Neural cell (in vitro differentiated cells): ENCODE measurements at regions not wholly inside any gene's neighbourhood (a gene's known extent, or its start where the extent isn't known, plus 50 kb on each side); places are given as distances from the start of the nearest gene placed in this dataset.

Source experiments
- H2AFZ ChIP-seq: fragments of 200-600, 300-800 bp; sonication (generic), shearing (Covaris generic); 2 replicates; pipeline ENCODE4 v1.6.0; 2014; ENCODE audit warnings: low read depth, mild to moderate bottlenecking, antibody characterized with exemption, low read length, moderate library complexity
- H3F3A ChIP-seq: fragments of 200-600 bp; shearing (Covaris generic); 2 replicates; pipeline ENCODE4 v1.6.1; 2016; ENCODE audit warnings: mild to moderate bottlenecking, moderate library complexity, mixed read lengths, antibody characterized with exemption, low read length; ENCODE audit not compliant: insufficient read depth, poor library complexity, severe bottlenecking
- H3K27ac ChIP-seq: fragments of 200-600, 300-800 bp; sonication (generic), shearing (Covaris generic); 2 replicates; pipeline ENCODE4 v1.5.1; 2014; ENCODE audit warnings: mild to moderate bottlenecking, low read length, moderate library complexity
- H3K27me3 ChIP-seq: fragments of 300-800, 200-600 bp; sonication (generic), shearing (Covaris generic); 2 replicates; pipeline ENCODE4 v1.6.0; 2014; ENCODE audit warnings: mild to moderate bottlenecking, low read depth, low read length, moderate library complexity; ENCODE audit not compliant: insufficient read depth
- H3K36me3 ChIP-seq: fragments of 300-800, 200-600 bp; sonication (generic), shearing (Covaris generic); 2 replicates; pipeline ENCODE4 v1.5.1; 2014; ENCODE audit warnings: mild to moderate bottlenecking, antibody characterized with exemption, low read length, moderate library complexity; ENCODE audit not compliant: insufficient read depth
- H3K4me2 ChIP-seq: fragments of 300-800, 200-600 bp; sonication (generic), shearing (Covaris generic); 2 replicates; pipeline ENCODE4 v1.6.0; 2014; ENCODE audit warnings: mild to moderate bottlenecking, low read length
- H3K4me3 ChIP-seq: fragments of 300-800, 200-600 bp; sonication (generic), shearing (Covaris generic); 2 replicates; pipeline ENCODE4 v1.5.1; 2014; ENCODE audit warnings: mild to moderate bottlenecking, low read length, moderate library complexity
- H3K79me2 ChIP-seq: fragments of 200-600 bp; shearing (Covaris generic); replicated peaks from 2 replicates; pipeline ENCODE4 v1.6.0; 2014; ENCODE audit warnings: mild to moderate bottlenecking, low read length, moderate library complexity; ENCODE audit not compliant: insufficient read depth
- H3K9ac ChIP-seq: fragments of 300-800, 200-600 bp; sonication (generic), shearing (Covaris generic); 2 replicates; pipeline ENCODE4 v1.6.1; 2016; ENCODE audit warnings: mild to moderate bottlenecking, low read length, mixed read lengths
- H3K9me2 ChIP-seq: fragments of 200-600 bp; shearing (Covaris generic); 2 replicates; pipeline ENCODE4 v1.6.1; 2016; ENCODE audit warnings: mild to moderate bottlenecking, low read length, mixed read lengths; ENCODE audit not compliant: insufficient read depth
- H3K9me3 ChIP-seq: fragments of 200-600, 300-800 bp; sonication (generic), shearing (Covaris generic); 2 replicates; pipeline ENCODE4 v1.6.1; 2016; ENCODE audit warnings: mild to moderate bottlenecking, mixed run types, low read length, moderate library complexity, mixed read lengths
- H4K20me1 ChIP-seq: fragments of 200-600 bp; shearing (Covaris generic); 2 replicates; pipeline ENCODE4 v1.6.1; 2016; ENCODE audit warnings: mild to moderate bottlenecking, mixed run types; ENCODE audit not compliant: insufficient read depth
- EP300 ChIP-seq: fragments of 450-650 bp; conservative IDR thresholded peaks from 2 replicates; pipeline ENCODE4 v1.6.1; 2014; ENCODE audit warnings: antibody characterized with exemption, mild to moderate bottlenecking, moderate library complexity; ENCODE audit not compliant: poor library complexity, severe bottlenecking
- EZH2 ChIP-seq: fragments of 200-600, 300-800 bp; shearing (Covaris generic), sonication (generic); IDR thresholded peaks from 2 replicates; pipeline ENCODE4 v1.6.1; 2014; ENCODE audit warnings: antibody characterized with exemption, low read length, borderline replicate concordance, mild to moderate bottlenecking; ENCODE audit not compliant: insufficient read depth, poor library complexity, severe bottlenecking
- MXI1 ChIP-seq: fragments of 450-650 bp; conservative IDR thresholded peaks from 2 replicates; pipeline ENCODE4 v1.6.1; 2014; ENCODE audit warnings: antibody characterized with exemption, mild to moderate bottlenecking; ENCODE audit not compliant: poor library complexity, severe bottlenecking
- POLR2AphosphoS5 ChIP-seq: IDR thresholded peaks from 2 replicates; pipeline ENCODE4 v1.6.1; 2012
- RAD21 ChIP-seq: fragments of 450-650 bp; conservative IDR thresholded peaks from 2 replicates; pipeline ENCODE4 v1.6.1; 2014; ENCODE audit warnings: antibody characterized with exemption, mild to moderate bottlenecking, moderate library complexity
- REST ChIP-seq: IDR thresholded peaks from 2 replicates; pipeline ENCODE4 v1.6.1; 2012; ENCODE audit warnings: borderline replicate concordance
- SMC3 ChIP-seq: fragments of 450-650 bp; conservative IDR thresholded peaks from 2 replicates; pipeline ENCODE4 v1.6.1; 2014; ENCODE audit warnings: antibody characterized with exemption, mild to moderate bottlenecking, moderate library complexity; ENCODE audit not compliant: poor library complexity
- TAF1 ChIP-seq: IDR thresholded peaks from 2 replicates; pipeline ENCODE4 v1.6.1; 2012; ENCODE audit warnings: low read depth
- TF ChIP-seq, protein P1 (sequence below): fragments of 450-650 bp; IDR thresholded peaks from 2 replicates; pipeline ENCODE4 v1.5.1; 2014; ENCODE audit warnings: antibody characterized with exemption, mild to moderate bottlenecking, moderate library complexity; ENCODE audit not compliant: poor library complexity, severe bottlenecking

DNA sequence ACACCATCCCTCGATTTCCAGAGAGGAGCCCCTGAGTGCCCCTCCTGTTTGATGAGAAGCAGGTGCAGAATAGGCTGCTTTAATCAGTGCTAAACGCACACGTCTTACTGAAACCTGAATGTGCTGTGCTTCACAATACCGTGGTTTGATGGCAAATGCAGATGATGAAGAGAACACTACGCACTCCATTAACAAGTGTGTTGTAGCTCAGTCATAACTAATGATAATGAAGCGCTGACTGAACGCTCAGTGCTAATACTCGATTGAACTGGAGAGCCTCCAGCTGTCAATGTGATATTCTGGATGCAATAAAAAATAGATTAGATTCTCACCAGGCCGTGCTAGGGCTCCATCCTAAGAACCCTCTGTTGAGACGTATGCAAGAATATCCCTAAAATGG lies 279.7 kb upstream of the PLPP4 start:
- Histone ChIP-seq H3K27me3 (no peaks in the 10 kb centered on the region), H3F3A (no peaks in the 10 kb centered on the region), H3K9ac (no peak overlapping the region), H3K9me2 (no peaks in the 10 kb centered on the region), H3K4me3 (no peak overlapping the region), H3K9me3 (no peaks in the 10 kb centered on the region), H3K36me3 (no peaks in the 10 kb centered on the region), H3K79me2 (no peaks in the 10 kb centered on the region), H3K27ac (no peak overlapping the region), H3K4me2 (no peak overlapping the region), H4K20me1 (no peaks in the 10 kb centered on the region), H2AFZ (no peak overlapping the region)
- TF ChIP-seq TAF1 = no peak
- no peak for TF ChIP-seq SMC3
- TF ChIP-seq EZH2 = no peak
- no peak for TF ChIP-seq RAD21
- no peak for TF ChIP-seq EP300
- TF ChIP-seq POLR2AphosphoS5 = no peak
- TF ChIP-seq REST = no peak
- TF ChIP-seq, protein P1, sequence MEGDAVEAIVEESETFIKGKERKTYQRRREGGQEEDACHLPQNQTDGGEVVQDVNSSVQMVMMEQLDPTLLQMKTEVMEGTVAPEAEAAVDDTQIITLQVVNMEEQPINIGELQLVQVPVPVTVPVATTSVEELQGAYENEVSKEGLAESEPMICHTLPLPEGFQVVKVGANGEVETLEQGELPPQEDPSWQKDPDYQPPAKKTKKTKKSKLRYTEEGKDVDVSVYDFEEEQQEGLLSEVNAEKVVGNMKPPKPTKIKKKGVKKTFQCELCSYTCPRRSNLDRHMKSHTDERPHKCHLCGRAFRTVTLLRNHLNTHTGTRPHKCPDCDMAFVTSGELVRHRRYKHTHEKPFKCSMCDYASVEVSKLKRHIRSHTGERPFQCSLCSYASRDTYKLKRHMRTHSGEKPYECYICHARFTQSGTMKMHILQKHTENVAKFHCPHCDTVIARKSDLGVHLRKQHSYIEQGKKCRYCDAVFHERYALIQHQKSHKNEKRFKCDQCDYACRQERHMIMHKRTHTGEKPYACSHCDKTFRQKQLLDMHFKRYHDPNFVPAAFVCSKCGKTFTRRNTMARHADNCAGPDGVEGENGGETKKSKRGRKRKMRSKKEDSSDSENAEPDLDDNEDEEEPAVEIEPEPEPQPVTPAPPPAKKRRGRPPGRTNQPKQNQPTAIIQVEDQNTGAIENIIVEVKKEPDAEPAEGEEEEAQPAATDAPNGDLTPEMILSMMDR = no peak
- TF ChIP-seq MXI1 = no peak

DNA sequence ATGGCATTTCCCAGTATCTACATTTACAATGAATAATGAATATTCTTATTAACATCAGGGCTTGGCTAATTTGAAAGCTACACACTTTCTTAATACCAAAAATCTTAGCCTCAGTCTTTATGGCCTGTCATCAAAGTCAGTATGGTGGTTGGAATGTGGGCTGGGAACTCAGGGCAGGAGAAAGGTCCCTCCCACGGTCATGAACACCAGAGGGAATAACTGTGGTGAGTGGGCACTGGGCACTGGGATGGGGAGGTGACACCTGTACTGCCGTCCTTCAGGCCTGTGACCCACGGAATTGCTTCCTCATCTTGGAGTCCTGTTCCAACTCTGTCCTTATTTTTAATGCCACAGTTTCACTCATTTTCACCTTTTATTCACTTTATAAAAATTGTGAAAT lies 276.9 kb upstream of the PLPP4 start:
- Histone ChIP-seq H4K20me1 (no peaks in the 10 kb centered on the region), H3K79me2 (no peaks in the 10 kb centered on the region), H3K9me2 (no peaks in the 10 kb centered on the region), H3K9me3 (no peaks in the 10 kb centered on the region), H2AFZ (no peak overlapping the region), H3K27me3 (no peaks in the 10 kb centered on the region), H3K27ac (no peak overlapping the region), H3K4me2 (no peak overlapping the region), H3F3A (no peaks in the 10 kb centered on the region), H3K4me3 (no peak overlapping the region), H3K9ac (no peak overlapping the region), H3K36me3 (no peaks in the 10 kb centered on the region)
- TF ChIP-seq, protein P1 = no peak
- TF ChIP-seq SMC3 = no peak
- TF ChIP-seq POLR2AphosphoS5 = no peak
- no peak for TF ChIP-seq EZH2
- no peak for TF ChIP-seq MXI1
- no peak for TF ChIP-seq REST
- TF ChIP-seq TAF1 = no peak
- no peak for TF ChIP-seq RAD21
- TF ChIP-seq EP300 = no peak
